GM12878 (cell line): ENCODE measurements at regions not wholly inside any gene's neighbourhood (a gene's known extent, or its start where the extent isn't known, plus 50 kb on each side); places are given as distances from the start of the nearest gene placed in this dataset.

Experiments
- ATAC-seq: fragments of 200-7000 bp; cut with Tn5 transposase; 3 replicates; pipeline ENCODE4 v1.9.1; 2020; ENCODE audit warnings: mild to moderate bottlenecking, moderate library complexity
- BruUV-seq: library from RNA; stranded (reverse); fragments of 400-500 nt; replicated peaks from 2 replicates; lab custom pipeline; 2021; lab: Mats Ljungman, UMichigan
- CTCF ChIA-PET: fragments of 300-600 bp; sonication (Branson Sonifier 250); formaldehyde crosslinking; extraction: SDS; loops from one replicate; lab custom pipeline; 2021; ENCODE audit warnings: inconsistent platforms; lab: Yijun Ruan, JAX
- POLR2A ChIA-PET: fragments of 350-600 bp; formaldehyde crosslinking; extraction: SDS; loops from one replicate; lab custom pipeline; 2021; ENCODE audit warnings: inconsistent platforms; lab: Charles Lee
- RAD21 ChIA-PET: fragments of 300-600 bp; sonication (Branson Sonifier 250); formaldehyde crosslinking; loops from one replicate; lab custom pipeline; 2023; ENCODE audit warnings: antibody characterized with exemption; ENCODE audit not compliant: unreplicated experiment; lab: Charles Lee
- SMC1A ChIA-PET: fragments of 300-600 bp; sonication (Branson Sonifier 250); formaldehyde crosslinking; loops from one replicate; lab custom pipeline; 2023; ENCODE audit not compliant: unreplicated experiment, uncharacterized antibody; lab: Charles Lee
- DNase-seq: peaks from one replicate; pipeline ENCODE4 v3.0.0-alpha.2; 2011; ENCODE audit warnings: low read depth, low spot score
- FAIRE-seq: peaks from 3 replicates; lab custom pipeline; 2011; peaks lifted over from hg19 to GRCh38; lab: Jason Lieb, UNC
- H2AFZ ChIP-seq: 2 replicates; pipeline ENCODE4 v1.6.0; 2011; ENCODE audit warnings: low read depth, low read length, control low read depth; ENCODE audit not compliant: control insufficient read depth
- H3K27ac ChIP-seq: 2 replicates; pipeline ENCODE4 v1.5.1; 2011; ENCODE audit warnings: control low read depth; ENCODE audit not compliant: control insufficient read depth, insufficient read depth
- H3K27me3 ChIP-seq, 2 experiments: replicated peaks in 1 of 2; 2 replicates each; pipeline versions ENCODE4 v1.6.0 to v1.6.1; 2011; ENCODE audit warnings: low read length in 1 of 2; ENCODE audit not compliant: control insufficient read depth in 2 of 2, insufficient read depth in 2 of 2
- H3K36me3 ChIP-seq, 2 experiments: 2 replicates each; pipeline ENCODE4 v1.5.1; 2011; ENCODE audit warnings: low read length in 1 of 2; ENCODE audit not compliant: control insufficient read depth in 2 of 2, insufficient read depth in 2 of 2
- H3K4me1 ChIP-seq: 2 replicates; pipeline ENCODE4 v1.6.1; 2011; ENCODE audit warnings: mild to moderate bottlenecking, low read length, moderate library complexity, mixed read lengths; ENCODE audit not compliant: control insufficient read depth, insufficient read depth
- H3K4me2 ChIP-seq: 2 replicates; pipeline ENCODE4 v1.6.0; 2011; ENCODE audit warnings: control low read depth; ENCODE audit not compliant: control insufficient read depth, insufficient read depth
- H3K4me3 ChIP-seq: fragments of 200-600 bp; sonication (generic); 2 replicates; pipeline ENCODE4 v1.5.1; 2016
- H3K79me2 ChIP-seq: 2 replicates; pipeline ENCODE4 v1.6.0; 2011; ENCODE audit warnings: low read length; ENCODE audit not compliant: control insufficient read depth, insufficient read depth
- H3K9ac ChIP-seq: 2 replicates; pipeline ENCODE4 v1.8.0; 2011; ENCODE audit warnings: low read length, control low read depth, mixed read lengths; ENCODE audit not compliant: control insufficient read depth, insufficient read depth
- H3K9me3 ChIP-seq: replicated peaks from 3 replicates; pipeline ENCODE4 v1.5.1; 2011; ENCODE audit warnings: mild to moderate bottlenecking, low read length; ENCODE audit not compliant: control insufficient read depth, insufficient read depth
- H4K20me1 ChIP-seq: 2 replicates; pipeline ENCODE4 v1.6.0; 2011; ENCODE audit not compliant: control insufficient read depth, insufficient read depth
- ATF7 ChIP-seq: fragments of 450-650 bp; IDR thresholded peaks from 2 replicates; pipeline ENCODE4 v1.6.1; 2016; ENCODE audit warnings: low read depth, mild to moderate bottlenecking
- BRCA1 ChIP-seq: IDR thresholded peaks from 2 replicates; pipeline ENCODE4 v1.6.1; 2011; ENCODE audit warnings: low read depth, low read length, improper control_type of control experiment
- CREB1 ChIP-seq: IDR thresholded peaks from 2 replicates; pipeline ENCODE4 v1.6.1; 2012; ENCODE audit warnings: low read depth, mild to moderate bottlenecking, inconsistent platforms
- CREM ChIP-seq: IDR thresholded peaks from 2 replicates; pipeline ENCODE4 v1.6.1; 2014; ENCODE audit warnings: antibody characterized with exemption, low read depth
- ESRRA ChIP-seq: IDR thresholded peaks from 2 replicates; pipeline ENCODE4 v1.6.1; 2012; ENCODE audit warnings: mild to moderate bottlenecking, low read length, improper control_type of control experiment
- HSF1 ChIP-seq: fragments of 150-350 bp; IDR thresholded peaks from 2 replicates; pipeline ENCODE4 v1.6.1; 2014; ENCODE audit warnings: mild to moderate bottlenecking, low read depth, low read length
- IRF4 ChIP-seq: IDR thresholded peaks from 2 replicates; pipeline ENCODE4 v1.6.1; 2011; ENCODE audit warnings: low read depth, low read length
- MYB ChIP-seq: fragments of 150-350 bp; IDR thresholded peaks from 2 replicates; pipeline ENCODE4 v1.6.1; 2014; ENCODE audit warnings: mild to moderate bottlenecking, low read depth, low read length, borderline replicate concordance
- NFYB ChIP-seq: IDR thresholded peaks from 2 replicates; pipeline ENCODE4 v1.6.1; 2011; ENCODE audit warnings: low read depth, mild to moderate bottlenecking, low read length, improper control_type of control experiment, moderate library complexity; ENCODE audit not compliant: insufficient read depth
- NR2C1 ChIP-seq: fragments of 450-650 bp; IDR thresholded peaks from 2 replicates; pipeline ENCODE4 v1.6.1; 2017; ENCODE audit warnings: antibody characterized with exemption, mild to moderate bottlenecking, moderate library complexity
- POLR2AphosphoS5 ChIP-seq: IDR thresholded peaks from 2 replicates; pipeline ENCODE4 v1.6.1; 2011; ENCODE audit warnings: mild to moderate bottlenecking, low read length, inconsistent platforms
- RB1 ChIP-seq: fragments of 450-650 bp; formaldehyde crosslinking; IDR thresholded peaks from 2 replicates; pipeline ENCODE4 v1.6.1; 2017; ENCODE audit warnings: mild to moderate bottlenecking, borderline replicate concordance
- SP1 ChIP-seq: IDR thresholded peaks from one replicate; pipeline ENCODE4 v1.6.1; 2011; ENCODE audit warnings: low read depth, low read length
- TCF7 ChIP-seq: IDR thresholded peaks from 2 replicates; pipeline ENCODE4 v1.6.1; 2014; ENCODE audit warnings: antibody characterized with exemption, borderline replicate concordance
- ZBTB11 ChIP-seq: fragments of 450-650 bp; formaldehyde crosslinking; IDR thresholded peaks from 2 replicates; pipeline ENCODE4 v1.5.0; 2022; ENCODE audit warnings: mild to moderate bottlenecking, missing genetic modification characterization
- ZZZ3 ChIP-seq: IDR thresholded peaks from 2 replicates; pipeline ENCODE4 v1.6.1; 2011; ENCODE audit warnings: low read depth; ENCODE audit not compliant: control insufficient read depth, insufficient read length
- WGBS: methylation state at CpG from one replicate; pipeline ENCODE4 v1.1.6; 2016; ENCODE audit warnings: low lambda C conversion rate; ENCODE audit not compliant: insufficient replicate concordance, insufficient coverage; ENCODE audit errors: missing lambda C conversion rate; 5-methylcytosine and 5-hydroxymethylcytosine counted together
- in situ Hi-C: fragments of 300-500 bp; cut with MboI; formaldehyde crosslinking; loops from 9 replicates; pipeline ENCODE4 v1.14.3; 2018; ENCODE audit warnings: mixed read lengths
- intact Hi-C: fragments of 100-400 bp; cut with micrococcal nuclease; formaldehyde crosslinking; loops from one replicate; pipeline ENCODE4 v1.14.2; 2022; ENCODE audit not compliant: unreplicated experiment

GRCh38 chr1:200310824-200311223 is 99.0 kb downstream of the ZNF281 start:
- no TSS peak for BruUV-seq
- H3K79me2 ChIP-seq, result no peaks in the 10 kb centered on the region
- ATAC-seq, result no peak
- FAIRE-seq, result no peak
- H3K27ac ChIP-seq, result no peak overlapping the region
- no peak for DNase-seq
- TF ChIP-seq SP1, result no peak
- TF ChIP-seq TCF7, result no peak
- TF ChIP-seq NR2C1, result no peak
- TF ChIP-seq MYB, result no peak
- no peak for TF ChIP-seq CREM
- TF ChIP-seq CREB1, result no peak
- TF ChIP-seq ZBTB11 (CRISPR knock-in tag), result no peak
- no peak for TF ChIP-seq BRCA1
- TF ChIP-seq NFYB, result no peak
- no peak for TF ChIP-seq ESRRA
- no peak for TF ChIP-seq ZZZ3
- TF ChIP-seq IRF4, result no peak
- TF ChIP-seq POLR2AphosphoS5, result no peak
- TF ChIP-seq RB1, result no peak
- no peak for TF ChIP-seq HSF1
- TF ChIP-seq ATF7, result no peak
- TF ChIP-seq, all 136 proteins: peak for 0
- Histone ChIP-seq H3K4me3 (no peak overlapping the region), H3K36me3 (no peaks in the 10 kb centered on the region), H3K27me3 (no peaks in the 10 kb centered on the region), H2AFZ (no peak overlapping the region), H3K9me3 (no peaks in the 10 kb centered on the region), H3K9ac (no peak overlapping the region), H3K4me1 (peaks cover 17% of the 10 kb centered on the region), H4K20me1 (no peaks in the 10 kb centered on the region), H3K4me2 (no peak overlapping the region)
- in situ Hi-C loops, result no loop called here
- ChIA-PET RAD21 (interaction anchor here (0.6 kb wide), 1 partner anchor 356 kb away, joined by 3 read pairs; no protein-coding TSS in a partner anchor), POLR2A (no interaction called here), CTCF (interaction anchor here (1.0 to 1.3 kb wide), 2 partner anchors 10 to 84 kb away, joined by 3 to 4 read pairs; no protein-coding TSS in a partner anchor), SMC1A (interaction anchor here (0.6 kb wide), 1 partner anchor 30 kb away, joined by 3 read pairs; no protein-coding TSS in a partner anchor)
- WGBS, result 3% methylated on average over 2 of the region's 2 CpGs
- intact Hi-C loops, result no loop called here
